HFFc6 (cell line): ENCODE measurements at regions not wholly inside any gene's neighbourhood (a gene's known extent, or its start where the extent isn't known, plus 50 kb on each side); places are given as distances from the start of the nearest gene placed in this dataset.

Source experiments
- DNase-seq: peaks from one replicate; pipeline ENCODE4 v3.0.0-alpha.2; 2018
- H3K27ac Mint-ChIP-seq: 2 replicates; pipeline ENCODE4 v1.8.0; 2020; ENCODE audit warnings: mild to moderate bottlenecking, mixed read lengths
- H3K27me3 Mint-ChIP-seq: 2 replicates; pipeline ENCODE4 v1.8.0; 2021; ENCODE audit warnings: mild to moderate bottlenecking, moderate library complexity, mixed read lengths; ENCODE audit not compliant: insufficient read depth
- H3K36me3 Mint-ChIP-seq: 2 replicates; pipeline ENCODE4 v1.8.0; 2021; ENCODE audit warnings: low read depth, mixed read lengths
- H3K4me1 Mint-ChIP-seq: 2 replicates; pipeline ENCODE4 v1.8.0; 2020; ENCODE audit warnings: low read depth, mixed read lengths
- H3K4me3 Mint-ChIP-seq: 2 replicates; pipeline ENCODE4 v1.8.0; 2020; ENCODE audit warnings: mild to moderate bottlenecking, moderate library complexity, mixed read lengths
- H3K9me3 Mint-ChIP-seq: 2 replicates; pipeline ENCODE4 v1.8.0; 2020; ENCODE audit warnings: mild to moderate bottlenecking, mixed read lengths
- TF ChIP-seq, protein P1 (sequence below): fragments of 200-600 bp; sonication (generic); IDR thresholded peaks from 2 replicates; pipeline ENCODE4 v1.5.0; 2021; ENCODE audit warnings: antibody characterized with exemption, mild to moderate bottlenecking

DNA sequence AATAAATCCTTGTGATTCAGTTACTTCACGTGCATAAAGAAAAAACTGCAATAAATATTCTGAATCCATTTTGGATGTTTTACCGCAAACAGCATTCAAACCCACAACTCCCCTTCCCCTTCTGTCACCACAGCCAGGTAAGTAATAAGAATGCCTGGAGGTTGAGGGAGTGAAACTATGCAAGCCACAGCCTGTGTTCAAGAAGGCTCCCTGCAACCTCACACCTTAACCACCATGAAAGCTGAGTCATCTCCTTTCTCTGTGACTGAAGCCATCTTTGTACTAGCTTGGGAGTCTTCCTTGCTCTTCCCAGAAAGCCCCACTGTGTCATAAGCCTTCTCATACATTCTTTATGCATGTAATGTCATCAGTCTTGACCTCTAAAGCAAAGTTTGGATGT, 297.0 kb upstream of the PUDP start:
- TF ChIP-seq, protein P1, sequence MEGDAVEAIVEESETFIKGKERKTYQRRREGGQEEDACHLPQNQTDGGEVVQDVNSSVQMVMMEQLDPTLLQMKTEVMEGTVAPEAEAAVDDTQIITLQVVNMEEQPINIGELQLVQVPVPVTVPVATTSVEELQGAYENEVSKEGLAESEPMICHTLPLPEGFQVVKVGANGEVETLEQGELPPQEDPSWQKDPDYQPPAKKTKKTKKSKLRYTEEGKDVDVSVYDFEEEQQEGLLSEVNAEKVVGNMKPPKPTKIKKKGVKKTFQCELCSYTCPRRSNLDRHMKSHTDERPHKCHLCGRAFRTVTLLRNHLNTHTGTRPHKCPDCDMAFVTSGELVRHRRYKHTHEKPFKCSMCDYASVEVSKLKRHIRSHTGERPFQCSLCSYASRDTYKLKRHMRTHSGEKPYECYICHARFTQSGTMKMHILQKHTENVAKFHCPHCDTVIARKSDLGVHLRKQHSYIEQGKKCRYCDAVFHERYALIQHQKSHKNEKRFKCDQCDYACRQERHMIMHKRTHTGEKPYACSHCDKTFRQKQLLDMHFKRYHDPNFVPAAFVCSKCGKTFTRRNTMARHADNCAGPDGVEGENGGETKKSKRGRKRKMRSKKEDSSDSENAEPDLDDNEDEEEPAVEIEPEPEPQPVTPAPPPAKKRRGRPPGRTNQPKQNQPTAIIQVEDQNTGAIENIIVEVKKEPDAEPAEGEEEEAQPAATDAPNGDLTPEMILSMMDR = no peak
- H3K9me3 Mint-ChIP-seq = no peaks in the 10 kb centered on the region
- H3K4me1 Mint-ChIP-seq = peaks cover 5% of the 10 kb centered on the region; the same call in 1 of the 2 replicates
- H3K36me3 Mint-ChIP-seq = no peaks in the 10 kb centered on the region
- H3K27me3 Mint-ChIP-seq = peaks cover under 1% of the 10 kb centered on the region; the same call in 1 of the 2 replicates
- H3K4me3 Mint-ChIP-seq = no peak overlapping the region
- H3K27ac Mint-ChIP-seq = no peak overlapping the region
- DNase-seq = no peak

DNA sequence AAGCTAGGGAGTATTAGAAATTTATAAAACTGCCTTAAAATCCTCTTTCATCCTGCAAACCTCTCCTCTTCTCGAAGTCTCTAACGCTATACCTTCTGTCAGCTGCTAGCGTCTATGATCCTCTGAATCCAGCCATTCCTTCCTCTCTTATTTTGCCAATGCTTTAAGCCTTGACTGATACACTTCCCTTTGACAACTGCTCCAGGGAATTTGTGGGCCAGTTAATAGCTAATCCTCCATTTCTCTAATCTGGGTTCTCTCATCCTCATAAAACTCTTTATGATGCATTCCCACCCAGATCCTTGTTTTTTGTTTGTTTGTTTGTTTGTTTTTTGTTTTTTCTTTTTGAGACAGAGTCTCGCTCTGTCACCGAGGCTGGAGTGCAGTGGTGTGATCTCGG, 293.6 kb upstream of the PUDP start:
- Mint-ChIP-seq H3K9me3 (no peaks in the 10 kb centered on the region), H3K36me3 (no peaks in the 10 kb centered on the region), H3K27me3 (no peaks in the 10 kb centered on the region; the same call in 1 of the 2 replicates), H3K27ac (no peak overlapping the region), H3K4me3 (no peak overlapping the region), H3K4me1 (peaks cover under 1% of the 10 kb centered on the region; the same call in 1 of the 2 replicates)
- TF ChIP-seq, protein P1 = no peak
- DNase-seq = no peak

DNA sequence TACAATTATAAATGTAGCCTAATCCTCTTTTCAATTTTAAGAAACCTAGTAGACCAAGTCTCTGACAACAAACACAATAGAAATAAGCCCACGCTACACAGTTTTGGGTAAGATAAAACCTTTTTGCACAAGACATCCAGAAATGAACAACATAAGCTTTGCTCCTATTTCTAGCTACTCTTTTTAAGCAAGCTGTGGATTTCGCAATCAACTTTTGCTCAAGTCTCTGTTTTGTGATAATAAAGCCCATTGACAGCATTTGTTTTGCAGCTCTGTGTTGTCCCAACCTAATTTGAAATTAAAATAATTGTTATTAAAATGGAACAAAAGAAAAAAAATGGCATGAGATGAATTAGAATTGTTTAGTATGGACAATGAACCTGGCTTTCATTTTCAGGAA, 287.9 kb upstream of the PUDP start:
- Mint-ChIP-seq H3K36me3 (no peaks in the 10 kb centered on the region), H3K9me3 (no peaks in the 10 kb centered on the region), H3K27ac (no peak overlapping the region), H3K4me3 (no peak overlapping the region), H3K27me3 (no peaks in the 10 kb centered on the region), H3K4me1 (peaks cover 6% of the 10 kb centered on the region; the same call in 1 of the 2 replicates)
- no peak for DNase-seq
- TF ChIP-seq, protein P1 = no peak

DNA sequence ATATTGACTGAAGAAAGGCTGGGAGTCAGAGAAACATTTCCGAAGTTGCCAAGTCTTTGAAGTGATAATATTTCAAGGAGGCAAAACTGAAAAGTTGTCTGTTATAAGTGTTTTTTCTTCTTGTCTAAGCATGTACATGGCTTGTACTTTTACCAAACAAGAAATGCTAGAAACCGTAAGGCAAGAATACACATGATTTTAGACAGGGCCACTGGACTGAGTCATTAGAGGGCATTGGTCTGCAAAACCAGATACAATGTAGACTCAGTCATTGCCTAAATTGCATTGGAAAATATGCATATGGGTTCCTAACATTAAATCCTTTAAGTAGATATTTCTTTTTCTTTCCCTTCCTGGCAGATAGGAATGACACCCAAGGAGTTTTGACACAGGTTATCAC, 284.9 kb upstream of the PUDP start:
- TF ChIP-seq, protein P1 = no peak
- Mint-ChIP-seq H3K27ac (no peak overlapping the region), H3K4me3 (no peak overlapping the region), H3K27me3 (no peaks in the 10 kb centered on the region; the same call in 1 of the 2 replicates), H3K36me3 (no peaks in the 10 kb centered on the region), H3K4me1 (peaks cover 6% of the 10 kb centered on the region; the same call in 1 of the 2 replicates), H3K9me3 (no peaks in the 10 kb centered on the region)
- no peak for DNase-seq

DNA sequence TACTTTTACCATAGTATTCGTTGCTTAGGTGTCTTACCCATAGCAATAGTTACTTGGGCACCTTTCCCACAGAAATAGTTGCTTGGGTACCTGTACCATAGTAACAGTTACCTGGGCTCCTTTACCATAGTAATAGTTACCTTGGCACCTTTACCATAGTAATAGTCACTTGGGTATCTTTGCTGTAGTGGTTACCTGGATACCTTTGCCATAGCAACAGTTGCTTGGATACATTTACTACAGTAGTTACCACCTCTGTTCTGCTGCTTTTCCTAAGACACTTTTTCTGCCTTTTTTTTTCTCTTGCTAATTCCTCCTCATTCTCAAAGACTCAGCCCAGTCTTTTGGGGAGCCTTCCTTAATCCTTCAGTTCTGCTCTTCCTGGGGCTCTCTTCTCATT, 272.8 kb upstream of the PUDP start:
- no peaks in the 10 kb centered on the region for H3K9me3 Mint-ChIP-seq
- H3K27ac Mint-ChIP-seq = no peak overlapping the region
- TF ChIP-seq, protein P1 = no peak
- DNase-seq = no peak
- peaks cover 2% of the 10 kb centered on the region; the same call in 1 of the 2 replicates for H3K27me3 Mint-ChIP-seq
- H3K4me3 Mint-ChIP-seq = no peak overlapping the region
- no peaks in the 10 kb centered on the region for H3K4me1 Mint-ChIP-seq
- H3K36me3 Mint-ChIP-seq = no peaks in the 10 kb centered on the region

DNA sequence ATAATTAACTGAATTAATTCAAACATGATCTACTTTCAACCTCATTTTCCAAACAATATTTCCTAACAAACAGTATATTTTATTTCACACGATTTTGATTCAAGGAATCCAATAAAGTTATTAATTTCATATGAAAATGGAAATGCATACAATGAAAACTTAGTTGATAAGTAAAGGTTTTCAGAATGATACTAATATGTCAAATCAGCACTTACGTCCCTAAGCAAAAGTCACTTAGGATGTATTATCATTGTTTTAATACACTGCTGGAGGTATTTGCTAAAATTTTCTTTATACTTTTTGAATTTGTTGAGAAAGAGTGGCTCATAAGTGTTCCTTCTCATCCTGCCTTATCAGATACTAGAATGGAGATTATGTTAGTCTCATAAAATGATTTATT, 266.8 kb upstream of the PUDP start:
- no peaks in the 10 kb centered on the region for H3K9me3 Mint-ChIP-seq
- no peaks in the 10 kb centered on the region for H3K4me1 Mint-ChIP-seq
- TF ChIP-seq, protein P1 = no peak
- H3K27ac Mint-ChIP-seq = no peak overlapping the region
- no peaks in the 10 kb centered on the region for H3K36me3 Mint-ChIP-seq
- H3K27me3 Mint-ChIP-seq = peaks cover 1% of the 10 kb centered on the region; the same call in 1 of the 2 replicates
- DNase-seq = no peak
- no peak overlapping the region for H3K4me3 Mint-ChIP-seq
